Naive thymus-derived CD8-positive, alpha-beta T cell (primary cell): ENCODE measurements at regions not wholly inside any gene's neighbourhood (a gene's known extent, or its start where the extent isn't known, plus 50 kb on each side); places are given as distances from the start of the nearest gene placed in this dataset.

Source experiments
- ATAC-seq, 2 donors: fragments of 150-1000 bp; cut with Tn5 transposase in 1 of 2; sonication (Bioruptor Pico), chemical (Tn5 transposase) in 1 of 2; 1 replicate in 1 of 2; 2 replicates in 1 of 2; pipeline ENCODE4 v1.10.0; 2021; ENCODE audit warnings: mild to moderate bottlenecking in 2 of 2, moderate library complexity in 2 of 2
- POLR2A ChIA-PET: fragments of 350-600 bp; sonication (Branson Sonifier 250); formaldehyde crosslinking; loops from one replicate; lab custom pipeline; 2021; ENCODE audit warnings: antibody characterized with exemption; lab: Charles Lee
- DNase-seq, 10 donors: peaks; one replicate each; pipeline versions ENCODE4 v3.0.0 to v3.0.0-alpha.2; 2020 to 2022
- H3K27ac Mint-ChIP-seq, 10 donors: one replicate each; pipeline ENCODE4 v1.8.0; 2020 to 2022; ENCODE audit warnings: mild to moderate bottlenecking in 10 of 10, mixed read lengths in 10 of 10, moderate library complexity in 4 of 10, inconsistent platforms in 1 of 10
- H3K27me3 Mint-ChIP-seq, 5 donors: one replicate each; pipeline ENCODE4 v1.8.0; 2021 to 2022; ENCODE audit warnings: mixed read lengths in 5 of 5
- H3K36me3 Mint-ChIP-seq, 3 donors: one replicate each; pipeline ENCODE4 v1.8.0; 2020 to 2022; ENCODE audit warnings: mixed read lengths in 3 of 3, mild to moderate bottlenecking in 2 of 3, inconsistent platforms in 1 of 3
- H3K4me1 Mint-ChIP-seq, 4 donors: one replicate each; pipeline ENCODE4 v1.8.0; 2021 to 2022; ENCODE audit warnings: mixed read lengths in 4 of 4
- H3K4me3 Mint-ChIP-seq, 10 donors: one replicate each; pipeline ENCODE4 v1.8.0; 2020 to 2022; ENCODE audit warnings: mild to moderate bottlenecking in 10 of 10, mixed read lengths in 10 of 10, moderate library complexity in 6 of 10, inconsistent platforms in 1 of 10
- H3K9me3 Mint-ChIP-seq, 9 donors: one replicate each; pipeline ENCODE4 v1.8.0; 2020 to 2022; ENCODE audit warnings: mixed read lengths in 9 of 9, mild to moderate bottlenecking in 3 of 9, inconsistent platforms in 1 of 9, moderate library complexity in 1 of 9

DNA sequence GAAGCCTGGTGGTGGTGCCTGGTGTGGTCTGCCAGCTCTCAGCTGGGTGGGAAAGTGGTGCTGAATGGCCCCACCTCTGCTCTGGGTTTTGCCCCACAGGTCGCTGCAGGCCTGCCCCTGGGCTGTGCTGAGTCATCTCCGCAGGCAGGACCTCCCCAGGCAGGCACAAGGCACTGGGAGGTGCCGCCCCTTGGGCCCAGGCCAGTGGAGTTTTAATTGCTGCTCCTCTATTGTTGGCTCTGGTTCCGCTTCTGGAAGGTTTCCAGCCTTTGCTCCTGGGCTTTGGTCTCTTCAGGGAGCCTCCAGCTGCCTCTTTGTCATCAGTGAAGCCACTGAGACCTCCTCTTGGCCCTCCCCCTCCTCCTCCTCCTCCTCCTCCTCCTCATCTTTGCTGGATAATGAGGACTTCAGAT, 180.3 kb upstream of the GRB10 start:
- no peak overlapping the region for H3K27ac Mint-ChIP-seq
- POLR2A ChIA-PET: no interaction called here
- no peak for DNase-seq
- peaks cover 2 to 21% (median 14%) of the 10 kb centered on the region in 9 donors for H3K9me3 Mint-ChIP-seq
- no peaks in the 10 kb centered on the region for H3K4me1 Mint-ChIP-seq
- ATAC-seq: no peak
- peaks cover 0 to 14% (median 4%) of the 10 kb centered on the region in 5 donors for H3K27me3 Mint-ChIP-seq
- H3K36me3 Mint-ChIP-seq: peaks cover 0 to 14% (median 2%) of the 10 kb centered on the region in 3 donors
- H3K4me3 Mint-ChIP-seq: no peak overlapping the region

DNA sequence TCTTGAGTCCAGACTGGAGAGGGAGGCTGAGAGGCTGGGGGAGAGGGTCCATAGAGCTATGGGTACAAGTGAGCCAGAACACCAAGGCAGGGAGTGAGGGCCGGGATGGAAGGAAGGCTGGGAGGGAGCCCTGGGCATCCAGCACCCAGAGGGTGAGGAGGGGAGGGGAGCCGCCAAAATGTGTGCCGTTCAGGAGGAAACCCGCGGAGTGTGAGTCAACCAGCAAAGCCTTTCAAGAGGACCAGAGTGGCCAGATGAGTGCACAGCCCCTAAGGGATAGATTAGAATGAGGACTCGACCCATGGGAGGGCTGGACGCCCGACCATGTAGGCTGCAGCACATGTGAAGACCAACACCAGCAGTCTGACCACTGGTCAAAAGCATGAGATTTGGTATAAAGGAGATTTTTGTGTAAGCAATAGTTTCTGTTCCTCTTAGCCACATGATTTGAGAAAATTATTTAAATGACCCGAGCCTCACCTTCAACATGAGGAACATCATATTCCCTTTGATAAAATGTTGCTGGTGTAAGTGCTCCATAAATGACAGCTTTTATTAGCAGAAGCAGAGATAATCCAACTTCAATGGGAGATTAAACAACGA, 179.7 kb upstream of the GRB10 start:
- peaks cover 0 to 14% (median 5%) of the 10 kb centered on the region in 5 donors for H3K27me3 Mint-ChIP-seq

DNA sequence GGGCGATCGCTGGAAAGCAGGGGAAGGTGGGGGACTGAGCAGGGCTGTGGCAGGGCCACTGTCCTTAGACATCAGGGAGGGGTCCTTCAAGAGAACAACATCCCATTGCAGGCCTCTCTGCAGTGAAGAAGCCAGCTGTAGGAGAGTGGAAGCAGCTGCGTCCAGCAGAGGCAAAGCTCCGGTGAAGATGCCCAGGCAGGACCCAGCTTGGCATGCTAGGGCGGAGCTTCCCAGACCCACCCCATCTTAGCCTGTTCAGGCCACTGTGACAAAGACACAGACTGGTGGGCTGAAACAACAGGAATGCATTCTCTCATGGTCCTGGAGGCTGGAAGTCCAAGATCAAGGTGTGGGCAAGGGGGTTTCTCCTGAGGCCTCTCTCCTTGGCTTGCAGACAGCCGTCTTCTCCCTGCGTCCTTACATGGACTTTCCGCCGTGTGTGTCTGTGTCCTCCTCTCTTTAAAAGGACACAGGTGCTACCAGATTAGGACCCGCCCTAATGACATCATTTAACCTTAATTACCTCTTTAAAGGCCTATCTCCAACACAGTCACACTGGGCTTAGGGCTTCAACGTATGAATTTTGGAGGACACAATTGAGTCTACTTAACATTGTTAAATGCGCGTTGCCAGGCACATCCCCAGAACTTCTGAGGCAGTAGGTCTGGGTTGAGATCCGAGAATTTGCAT, 178.1 kb upstream of the GRB10 start:
- no peaks in the 10 kb centered on the region for H3K4me1 Mint-ChIP-seq
- DNase-seq: no peak
- no peak overlapping the region for H3K27ac Mint-ChIP-seq
- no peak overlapping the region for H3K4me3 Mint-ChIP-seq
- no peaks in the 10 kb centered on the region for H3K36me3 Mint-ChIP-seq
- ATAC-seq: no peak
- peaks cover 0 to 7% (median 0%) of the 10 kb centered on the region in 9 donors for H3K9me3 Mint-ChIP-seq
- peaks cover 0 to 14% (median 5%) of the 10 kb centered on the region in 5 donors for H3K27me3 Mint-ChIP-seq
- POLR2A ChIA-PET: no interaction called here

More for the DNA sequence above, 179.7 kb upstream of the GRB10 start:
- no peak for ATAC-seq
- POLR2A ChIA-PET: no interaction called here
- H3K4me3 Mint-ChIP-seq: no peak overlapping the region
- DNase-seq: no peak
- peak overlapping the region in 1 of 10 donors; percentile 53 for H3K27ac Mint-ChIP-seq
- no peaks in the 10 kb centered on the region for H3K4me1 Mint-ChIP-seq
- peaks cover 0 to 8% (median 0%) of the 10 kb centered on the region in 3 donors for H3K36me3 Mint-ChIP-seq
- H3K9me3 Mint-ChIP-seq: peaks cover 2 to 16% (median 9%) of the 10 kb centered on the region in 9 donors

DNA sequence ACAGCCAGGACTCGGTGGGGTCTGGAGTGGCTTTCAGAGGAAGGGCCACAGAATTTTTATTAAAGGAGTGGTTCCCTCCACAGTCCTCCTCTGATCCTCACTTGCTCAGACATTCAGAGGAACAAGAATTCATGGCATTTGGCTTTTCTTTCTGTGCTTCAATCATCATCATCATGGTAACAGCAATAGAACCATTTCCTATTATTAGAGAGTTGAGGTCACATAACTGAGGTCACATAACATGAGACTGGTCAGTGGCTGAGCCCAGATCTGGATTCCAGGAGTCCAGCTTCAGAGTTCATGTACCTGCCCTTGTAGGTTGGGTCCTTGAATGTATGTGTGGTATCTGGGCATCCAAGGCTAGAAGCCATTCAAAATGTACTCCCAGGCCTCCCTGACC, 177.3 kb upstream of the GRB10 start:
- Mint-ChIP-seq H3K9me3 (peaks cover 0 to 5% (median 0%) of the 10 kb centered on the region in 9 donors), H3K4me3 (no peak overlapping the region), H3K4me1 (no peaks in the 10 kb centered on the region), H3K36me3 (no peaks in the 10 kb centered on the region), H3K27me3 (peaks cover 0 to 14% (median 5%) of the 10 kb centered on the region in 5 donors), H3K27ac (no peak overlapping the region)
- POLR2A ChIA-PET: no interaction called here
- ATAC-seq (no peak), DNase-seq (no peak)

DNA sequence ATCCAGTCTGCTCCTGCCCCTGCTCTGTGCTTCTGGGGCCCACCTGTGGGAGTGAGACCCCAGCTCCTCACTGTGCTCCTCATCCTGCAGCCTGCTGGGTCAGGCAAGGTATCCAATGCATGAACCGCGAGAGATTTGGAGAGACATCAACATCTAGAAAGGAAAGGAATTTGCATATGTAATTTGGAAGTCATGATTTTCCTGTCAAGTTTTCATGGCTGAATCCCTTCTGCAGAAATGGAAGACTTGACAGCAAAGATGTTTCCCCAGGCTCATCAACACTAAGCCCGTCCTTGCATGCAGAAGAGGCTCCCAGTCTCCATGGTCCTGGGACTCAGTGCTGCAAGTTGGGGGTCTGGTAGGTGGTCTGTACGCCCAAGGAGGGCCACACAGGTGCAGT, 176.9 kb upstream of the GRB10 start:
- DNase-seq (no peak), ATAC-seq (no peak)
- Mint-ChIP-seq H3K36me3 (no peaks in the 10 kb centered on the region), H3K9me3 (peaks cover 0 to 5% (median 0%) of the 10 kb centered on the region in 9 donors), H3K27ac (no peak overlapping the region), H3K27me3 (peaks cover 0 to 14% (median 5%) of the 10 kb centered on the region in 5 donors), H3K4me1 (no peaks in the 10 kb centered on the region), H3K4me3 (no peak overlapping the region)
- POLR2A ChIA-PET: no interaction called here

GRCh38 chr7:50957855-50958254, 175.2 kb upstream of the GRB10 start:
- H3K36me3 Mint-ChIP-seq: no peaks in the 10 kb centered on the region
- ATAC-seq: no peak
- peaks cover 0 to 14% (median 5%) of the 10 kb centered on the region in 5 donors for H3K27me3 Mint-ChIP-seq
- peaks cover 0 to 5% (median 0%) of the 10 kb centered on the region in 9 donors for H3K9me3 Mint-ChIP-seq
- H3K4me1 Mint-ChIP-seq: no peaks in the 10 kb centered on the region
- POLR2A ChIA-PET: no interaction called here
- DNase-seq: no peak
- no peak overlapping the region for H3K27ac Mint-ChIP-seq
- no peak overlapping the region for H3K4me3 Mint-ChIP-seq

DNA sequence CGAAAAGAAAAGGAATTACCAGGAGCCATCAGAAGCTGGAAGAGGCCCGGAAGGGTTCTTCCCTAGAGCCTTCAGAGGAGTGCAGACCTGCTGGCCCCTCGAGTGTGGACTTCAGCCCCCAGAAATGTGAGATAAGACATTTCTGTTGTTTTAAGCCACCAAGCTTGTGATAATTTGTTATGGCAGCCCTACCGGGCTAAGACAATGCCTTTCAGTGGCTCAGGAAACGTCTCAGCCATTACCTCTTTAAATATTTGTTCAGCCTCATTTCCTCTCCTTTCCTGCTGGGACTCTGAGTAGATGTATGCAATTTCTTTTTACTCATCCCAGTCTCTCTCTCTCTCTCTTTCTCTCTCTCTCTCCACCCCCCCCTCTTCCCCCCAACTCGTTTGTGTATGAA, 174.7 kb upstream of the GRB10 start:
- POLR2A ChIA-PET: no interaction called here
- Mint-ChIP-seq H3K4me1 (no peaks in the 10 kb centered on the region), H3K9me3 (peaks cover 0 to 4% (median 0%) of the 10 kb centered on the region in 9 donors), H3K36me3 (no peaks in the 10 kb centered on the region), H3K4me3 (no peak overlapping the region), H3K27me3 (peaks cover 0 to 14% (median 5%) of the 10 kb centered on the region in 5 donors), H3K27ac (no peak overlapping the region)
- DNase-seq (no peak), ATAC-seq (no peak)

DNA sequence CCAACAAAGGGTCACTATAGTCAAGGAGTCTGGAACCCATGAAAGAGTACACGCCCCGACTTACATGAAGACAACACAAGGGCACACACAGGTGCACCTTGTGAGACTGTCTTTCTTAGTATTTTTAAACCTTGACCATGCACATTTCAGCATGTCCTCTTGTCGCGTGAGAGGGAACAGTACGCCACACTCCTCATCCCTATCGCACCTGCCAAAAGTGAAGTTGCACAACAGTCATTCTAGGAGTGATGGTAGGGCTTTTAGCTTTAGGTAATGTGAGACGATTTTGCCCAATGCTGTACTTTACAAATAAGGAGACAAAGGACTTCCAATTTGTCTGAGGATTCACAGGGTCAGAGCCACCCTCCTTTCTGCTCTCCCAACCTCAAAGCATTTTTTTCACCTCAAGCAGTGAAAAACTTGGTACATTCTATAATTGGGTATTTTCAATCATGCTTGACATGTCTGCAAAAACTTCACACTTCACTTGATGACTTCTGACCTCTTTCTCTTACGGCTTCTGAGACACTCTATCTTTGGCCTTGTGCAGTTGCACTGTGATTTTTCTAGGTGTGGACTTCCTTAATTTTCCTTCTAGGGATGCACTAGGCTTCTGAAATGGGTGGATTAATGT, 173.9 kb upstream of the GRB10 start:
- Mint-ChIP-seq H3K27ac (no peak overlapping the region), H3K4me3 (no peak overlapping the region), H3K9me3 (no peaks in the 10 kb centered on the region), H3K4me1 (no peaks in the 10 kb centered on the region), H3K36me3 (no peaks in the 10 kb centered on the region), H3K27me3 (peaks cover 0 to 14% (median 5%) of the 10 kb centered on the region in 5 donors)
- DNase-seq (no peak), ATAC-seq (no peak)
- POLR2A ChIA-PET: no interaction called here

GRCh38 chr7:50954716-50955115, 172.0 kb upstream of the GRB10 start:
- H3K4me1 Mint-ChIP-seq: no peaks in the 10 kb centered on the region
- no peak overlapping the region for H3K27ac Mint-ChIP-seq
- ATAC-seq (no peak), DNase-seq (no peak)
- H3K27me3 Mint-ChIP-seq: peaks cover 0 to 5% (median 1%) of the 10 kb centered on the region in 5 donors
- POLR2A ChIA-PET: interaction anchor here (0.7 kb wide), 1 partner anchor 18 kb away, joined by 3 read pairs; no protein-coding TSS in a partner anchor
- H3K36me3 Mint-ChIP-seq: no peaks in the 10 kb centered on the region
- no peak overlapping the region for H3K4me3 Mint-ChIP-seq
- peaks cover 0 to 12% (median 4%) of the 10 kb centered on the region in 9 donors for H3K9me3 Mint-ChIP-seq

DNA sequence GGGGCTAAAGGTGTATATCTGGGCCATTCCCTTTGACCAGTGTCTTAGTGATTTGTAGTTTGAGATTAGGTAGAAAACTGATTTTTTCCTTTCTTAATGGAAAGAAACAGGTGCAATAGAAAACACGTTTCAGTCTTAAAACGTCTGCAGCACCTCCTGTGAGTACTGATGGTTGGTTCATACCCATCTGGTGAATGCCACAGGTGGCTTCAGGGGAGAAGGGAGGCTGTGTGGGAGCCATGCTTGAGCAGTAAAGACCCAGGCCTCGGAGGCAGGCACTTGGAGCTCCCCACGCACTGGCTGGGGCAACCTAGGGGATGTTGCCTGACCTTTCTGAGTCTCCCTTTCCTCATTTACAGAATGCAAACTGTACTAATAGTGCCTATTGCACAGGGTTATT, 171.5 kb upstream of the GRB10 start:
- Mint-ChIP-seq H3K36me3 (peaks cover 0 to 1% (median 0%) of the 10 kb centered on the region in 3 donors), H3K4me3 (no peak overlapping the region), H3K27me3 (peaks cover 0 to 5% (median 0%) of the 10 kb centered on the region in 5 donors), H3K4me1 (no peaks in the 10 kb centered on the region), H3K9me3 (peaks cover 3 to 17% (median 9%) of the 10 kb centered on the region in 9 donors), H3K27ac (no peak overlapping the region)
- POLR2A ChIA-PET: no interaction called here
- ATAC-seq (no peak), DNase-seq (no peak)

DNA sequence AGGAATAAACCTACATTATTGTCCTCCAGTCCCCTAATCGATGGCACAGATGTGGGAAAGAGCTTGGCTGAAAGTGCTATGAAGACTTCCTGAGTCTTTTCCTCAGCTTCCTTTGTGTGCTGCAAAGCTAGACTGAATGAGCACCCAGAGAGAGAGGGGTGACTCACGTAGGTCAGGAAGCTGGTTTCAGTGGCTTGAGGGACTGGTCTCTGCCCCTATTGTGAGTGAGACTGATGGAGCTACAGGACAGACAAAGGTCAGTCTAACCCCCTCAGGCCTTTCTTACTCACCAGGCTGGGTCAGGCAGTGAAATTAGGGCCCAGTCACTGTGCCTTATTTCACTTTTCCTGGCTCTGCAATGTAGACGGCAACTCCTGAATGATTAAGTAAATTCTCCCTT, 171.1 kb upstream of the GRB10 start:
- ATAC-seq: no peak
- Mint-ChIP-seq H3K36me3 (peaks cover 0 to 6% (median 0%) of the 10 kb centered on the region in 3 donors), H3K4me3 (no peak overlapping the region), H3K27ac (no peak overlapping the region), H3K27me3 (peaks cover 0 to 5% (median 0%) of the 10 kb centered on the region in 5 donors), H3K9me3 (peaks cover 3 to 21% (median 12%) of the 10 kb centered on the region in 9 donors), H3K4me1 (no peaks in the 10 kb centered on the region)
- no peak for DNase-seq
- POLR2A ChIA-PET: no interaction called here

DNA sequence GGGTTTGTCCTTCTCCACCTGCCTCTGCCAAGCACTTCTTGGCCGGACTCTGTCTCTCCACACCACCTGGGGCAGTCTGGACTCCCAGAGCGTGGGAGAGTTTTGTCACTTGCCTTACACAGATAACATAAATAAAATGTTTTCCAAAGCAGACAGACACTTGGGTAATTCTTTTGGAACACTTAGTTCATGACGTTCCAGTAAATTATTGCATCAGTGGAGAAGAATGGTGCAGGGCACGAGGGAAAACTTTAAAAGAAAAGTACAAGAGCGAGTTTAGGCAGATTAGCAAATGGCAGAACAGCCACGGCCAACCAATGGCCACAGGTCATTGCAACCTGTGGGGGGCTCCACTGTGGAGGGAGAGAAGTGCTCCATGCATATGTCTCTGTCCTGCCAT, 170.6 kb upstream of the GRB10 start:
- Mint-ChIP-seq H3K27ac (no peak overlapping the region), H3K4me1 (no peaks in the 10 kb centered on the region), H3K27me3 (peaks cover 0 to 6% (median 1%) of the 10 kb centered on the region in 5 donors), H3K9me3 (peaks cover 8 to 26% (median 14%) of the 10 kb centered on the region in 9 donors), H3K4me3 (no peak overlapping the region), H3K36me3 (peaks cover 0 to 9% (median 0%) of the 10 kb centered on the region in 3 donors)
- no peak for DNase-seq
- no peak for ATAC-seq
- POLR2A ChIA-PET: no interaction called here

DNA sequence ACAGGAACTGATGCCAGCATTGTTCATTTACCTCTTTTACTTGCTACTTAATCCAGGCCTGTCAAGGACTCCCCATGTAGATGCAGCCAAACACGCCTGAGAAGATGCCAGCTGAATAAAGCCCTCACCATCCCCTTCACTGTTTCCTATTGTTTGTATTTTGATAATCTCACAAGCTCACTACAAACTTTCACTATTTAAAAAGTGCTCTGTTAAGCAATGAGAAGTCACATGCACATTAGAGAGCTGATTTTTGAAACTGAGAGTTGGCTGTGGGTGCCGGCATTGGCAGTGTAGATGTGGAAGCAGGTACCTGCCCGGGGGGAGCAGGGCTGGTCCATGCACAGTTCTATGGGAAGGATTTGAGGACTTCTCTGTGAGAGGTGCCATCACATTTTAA, 169.8 kb upstream of the GRB10 start:
- Mint-ChIP-seq H3K4me3 (no peak overlapping the region), H3K27me3 (peaks cover 0 to 13% (median 3%) of the 10 kb centered on the region in 5 donors), H3K4me1 (no peaks in the 10 kb centered on the region), H3K27ac (no peak overlapping the region), H3K9me3 (peaks cover 8 to 32% (median 16%) of the 10 kb centered on the region in 9 donors), H3K36me3 (peaks cover 0 to 15% (median 0%) of the 10 kb centered on the region in 3 donors)
- ATAC-seq (no peak), DNase-seq (no peak)
- POLR2A ChIA-PET: no interaction called here
